HG03066 (cell line): ENCODE measurements at regions not wholly inside any gene's neighbourhood (a gene's known extent, or its start where the extent isn't known, plus 50 kb on each side); places are given as distances from the start of the nearest gene placed in this dataset.
"Not testable (repeated sequence)": the region's sequence is repeated elsewhere in the genome, so short reads cannot be mapped to it uniquely, and the experiment has no call there.

Source experiments
- ATAC-seq: cut with Tn5 transposase; IDR thresholded peaks from one replicate; pipeline ENCODE4 v1.9.1; 2021; ENCODE audit warnings: low read depth; ENCODE audit not compliant: unreplicated experiment

DNA sequence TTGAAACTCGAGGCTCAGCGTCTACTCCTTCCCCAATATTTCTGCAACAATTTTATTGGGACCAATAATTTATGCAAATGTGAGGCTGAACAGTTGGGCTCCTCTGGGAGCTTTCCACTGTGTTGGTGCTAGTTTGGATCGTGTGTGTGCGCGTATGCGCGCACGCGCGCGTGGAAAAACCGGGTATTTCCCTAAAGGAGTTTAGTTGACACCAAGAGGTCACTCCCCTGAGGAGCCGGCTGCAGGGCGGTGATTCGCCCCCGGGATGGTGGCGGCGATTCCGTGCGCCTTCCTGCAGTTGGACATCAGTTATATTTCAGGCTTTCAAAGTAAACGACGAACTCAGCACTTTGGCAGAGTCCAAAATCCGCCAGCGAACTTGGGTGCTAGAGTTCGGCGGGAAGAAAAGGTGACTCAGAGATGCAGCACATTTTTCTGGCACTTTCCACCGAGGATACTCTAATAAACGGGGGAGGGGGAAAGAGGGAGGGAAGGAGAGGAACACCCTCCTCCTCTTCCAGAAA is 186.5 kb upstream of the FANCL start:
- no peak for ATAC-seq

DNA sequence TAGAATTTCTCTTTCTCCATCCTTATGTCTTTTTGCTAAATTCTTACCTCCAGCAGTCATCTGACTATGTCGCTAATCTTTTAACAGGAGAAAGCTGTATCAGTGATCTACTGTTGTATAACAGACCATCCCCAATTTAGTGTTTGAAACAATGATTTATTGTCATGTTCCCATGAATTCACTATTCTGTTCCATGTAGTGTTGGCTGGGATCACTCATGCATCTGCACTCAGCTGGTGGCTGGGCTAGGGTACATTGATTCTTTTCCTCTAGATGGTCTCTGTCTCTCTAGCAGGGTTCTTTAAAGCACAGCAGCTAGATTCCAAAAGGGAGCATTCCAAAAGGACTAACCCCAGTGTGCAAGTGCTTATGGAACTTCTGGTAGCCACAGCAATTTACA is 184.2 kb upstream of the FANCL start:
- ATAC-seq: no peak

DNA sequence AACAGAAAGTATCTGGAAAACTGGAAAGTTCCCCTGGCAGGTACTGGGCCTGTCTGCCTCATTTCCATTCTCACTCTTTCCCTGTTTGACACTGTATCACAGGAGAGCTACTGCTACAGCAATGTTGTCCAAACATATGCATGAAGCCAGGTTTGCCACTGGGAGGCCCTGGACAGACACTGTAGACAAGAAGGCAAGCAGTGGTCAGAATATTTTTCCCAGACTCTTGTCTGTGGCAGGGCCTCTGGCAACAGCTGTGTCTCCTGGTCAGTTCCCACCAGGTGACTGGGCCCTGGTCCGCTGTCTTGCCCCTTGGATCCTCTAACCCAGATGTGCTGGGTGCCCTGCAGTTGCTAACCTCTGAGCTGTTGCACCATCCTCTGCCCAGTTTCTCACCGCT is 178.9 kb upstream of the FANCL start:
- no peak for ATAC-seq

DNA sequence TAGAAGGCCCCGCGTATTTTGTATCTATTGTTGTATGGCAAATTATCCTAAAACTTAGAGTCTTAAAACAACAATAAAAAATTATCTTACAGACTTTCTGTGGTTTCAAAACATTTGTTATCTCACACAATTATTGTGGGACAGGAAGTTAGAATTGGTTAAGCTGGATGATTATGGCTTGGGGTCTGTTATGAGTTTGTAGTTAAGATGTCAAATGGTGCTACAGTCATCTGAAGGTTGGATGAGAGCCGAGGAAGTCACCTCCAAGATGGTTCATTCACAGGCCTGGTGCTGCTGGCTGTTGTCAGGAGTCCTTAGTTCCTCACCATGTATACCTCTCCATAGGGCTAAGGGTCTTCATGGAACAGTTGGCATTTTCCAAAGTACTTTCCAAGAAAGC is 175.6 kb upstream of the FANCL start:
- ATAC-seq: no peak

DNA sequence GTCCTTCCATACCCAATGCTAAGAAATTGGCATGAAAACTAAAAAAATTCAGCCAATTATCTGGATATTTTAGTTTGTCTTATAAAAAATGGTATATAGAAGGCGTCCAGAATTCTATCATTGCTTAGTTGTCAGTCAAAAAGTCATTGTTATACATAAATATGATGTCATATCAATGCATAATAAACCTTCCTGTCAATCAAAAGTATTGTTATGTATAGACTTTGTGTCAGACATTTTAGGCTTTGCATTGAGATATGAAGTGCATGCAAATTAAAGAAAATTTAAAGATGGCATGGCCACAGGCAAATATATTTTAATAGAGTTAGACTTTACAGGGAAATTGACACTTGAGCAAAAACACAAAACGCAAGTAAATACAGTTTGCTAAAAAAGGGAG is 173.4 kb upstream of the FANCL start:
- ATAC-seq: no peak

DNA sequence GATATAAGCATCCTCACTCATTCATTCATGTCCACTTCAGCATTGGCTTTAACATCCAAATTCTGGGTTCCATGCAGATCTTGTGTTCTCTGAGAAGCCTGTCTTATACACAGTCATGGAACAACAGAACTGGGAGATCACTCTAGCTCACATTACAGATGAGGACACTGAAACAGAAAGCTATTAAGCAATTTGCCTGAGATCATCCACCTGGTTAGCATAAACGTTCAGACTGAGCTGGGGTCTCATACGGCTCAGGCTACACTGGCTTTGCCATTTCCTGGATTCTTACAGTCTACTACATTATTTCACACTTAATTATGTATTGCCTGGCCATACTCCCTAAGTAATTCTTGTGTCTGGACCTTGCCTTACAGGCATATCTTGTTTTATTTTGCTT is 169.4 kb upstream of the FANCL start:
- ATAC-seq: no peak

DNA sequence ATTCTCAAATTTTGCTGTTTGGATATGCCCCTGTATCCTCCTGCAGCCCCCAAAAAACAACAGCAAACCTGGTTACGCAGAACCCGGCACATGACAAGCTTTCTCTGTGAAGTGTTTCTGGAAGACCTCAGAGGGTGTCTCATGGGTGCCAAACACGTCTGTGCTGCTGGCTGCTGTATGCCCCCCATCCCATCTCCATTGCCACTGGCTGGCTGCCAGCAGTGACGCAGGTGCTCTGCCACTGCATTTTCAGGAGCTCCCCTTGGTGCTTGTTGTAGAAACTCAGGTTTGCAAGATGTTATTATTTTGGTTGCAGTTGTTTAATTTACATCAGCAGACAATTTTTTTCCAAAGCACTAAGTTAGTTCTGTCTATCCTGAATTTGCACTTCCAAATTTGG is 166.4 kb upstream of the FANCL start:
- ATAC-seq: no peak

DNA sequence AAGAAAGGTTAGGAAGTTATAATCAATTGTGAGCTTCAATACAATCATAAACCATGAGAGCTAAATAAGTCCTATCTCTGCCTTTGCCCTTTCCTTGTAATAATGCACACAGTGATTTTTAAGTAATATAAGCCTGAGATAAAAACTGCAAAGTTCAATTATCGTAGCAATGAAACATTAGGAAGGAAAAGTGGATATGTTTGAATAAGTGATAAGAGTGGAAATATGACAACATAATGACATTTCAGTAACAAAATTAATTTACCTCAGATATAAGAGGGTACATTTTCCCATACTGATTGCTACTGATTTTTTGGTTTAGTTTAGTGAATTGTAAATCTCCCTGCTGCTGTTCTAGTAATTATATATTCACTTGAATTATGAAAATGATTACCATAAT is 164.2 kb upstream of the FANCL start:
- ATAC-seq: no peak

DNA sequence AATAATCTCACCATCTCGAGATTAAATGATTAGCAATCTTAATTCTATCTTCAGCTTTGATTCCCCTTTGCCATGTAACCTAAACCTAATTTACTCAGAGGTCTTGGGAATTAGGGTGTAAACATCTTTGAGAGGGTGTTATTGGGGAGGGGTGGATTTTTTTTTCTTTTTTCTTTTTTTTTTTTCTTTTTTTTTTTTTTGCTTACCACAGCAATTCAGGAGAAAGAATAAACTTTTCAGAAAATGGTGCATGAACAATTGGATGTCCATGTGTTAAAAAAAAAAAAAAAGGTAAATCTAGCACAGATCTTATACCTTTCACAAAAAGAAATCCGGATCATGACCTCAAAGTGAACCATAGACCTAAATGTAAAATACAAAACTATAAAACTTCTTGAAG is 160.8 kb upstream of the FANCL start:
- no peak for ATAC-seq

DNA sequence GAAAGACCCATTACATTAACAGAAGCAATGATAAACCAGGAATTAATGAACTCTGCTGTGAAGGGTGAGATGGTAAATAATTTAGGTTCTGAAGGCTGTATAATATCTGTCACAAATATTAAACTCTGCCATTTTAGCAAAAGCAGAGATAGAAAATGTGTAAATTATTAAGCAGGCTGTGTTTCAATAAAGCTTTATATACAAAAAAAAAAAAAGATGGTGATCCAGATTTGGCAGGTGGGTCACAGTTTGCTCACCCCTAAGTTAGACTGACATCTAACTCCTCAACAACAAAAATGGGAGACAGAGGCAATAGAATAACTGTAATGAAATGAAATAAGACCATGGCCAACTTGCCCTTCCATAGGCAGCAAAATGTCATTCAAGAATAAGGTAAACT is 157.3 kb upstream of the FANCL start:
- ATAC-seq: no peak

DNA sequence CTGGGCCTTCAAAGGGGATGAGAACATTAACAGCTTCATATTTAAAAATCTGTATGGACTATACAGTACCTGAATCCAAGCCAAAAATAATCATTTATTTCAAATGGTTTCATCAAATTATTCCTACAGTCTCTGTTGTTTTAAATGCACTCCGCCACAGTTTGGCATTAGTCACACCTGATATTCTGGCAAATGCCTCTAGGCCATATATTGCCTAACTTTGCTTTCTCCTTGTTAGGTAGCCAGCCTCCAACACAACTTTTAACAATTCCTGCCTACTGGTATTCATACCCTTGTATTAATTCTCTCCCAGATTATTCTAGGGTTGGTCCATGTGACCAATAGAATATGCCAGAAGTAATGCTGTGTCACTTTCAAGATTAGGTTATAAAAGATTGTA is 146.6 kb upstream of the FANCL start:
- no peak for ATAC-seq

DNA sequence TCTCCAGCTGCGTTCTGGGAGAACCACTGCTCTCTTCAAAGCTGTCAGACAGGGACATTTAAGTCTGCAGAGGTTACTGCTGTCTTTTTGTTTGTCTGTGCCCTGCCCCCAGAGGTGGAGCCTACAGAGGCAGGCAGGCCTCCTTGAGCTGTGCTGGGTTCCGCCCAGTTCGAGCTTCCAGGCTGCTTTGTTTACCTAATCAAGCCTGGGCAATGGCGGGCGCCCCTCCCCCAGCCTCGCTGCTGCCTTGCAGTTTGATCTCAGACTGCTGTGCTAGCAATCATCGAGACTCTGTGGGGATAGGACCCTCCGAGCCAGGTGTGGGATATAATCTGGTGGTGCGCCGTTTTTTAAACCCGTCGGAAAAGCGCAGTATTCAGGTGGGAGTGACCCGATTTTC is 145.8 kb upstream of the FANCL start:
- ATAC-seq: not testable (repeated sequence)

DNA sequence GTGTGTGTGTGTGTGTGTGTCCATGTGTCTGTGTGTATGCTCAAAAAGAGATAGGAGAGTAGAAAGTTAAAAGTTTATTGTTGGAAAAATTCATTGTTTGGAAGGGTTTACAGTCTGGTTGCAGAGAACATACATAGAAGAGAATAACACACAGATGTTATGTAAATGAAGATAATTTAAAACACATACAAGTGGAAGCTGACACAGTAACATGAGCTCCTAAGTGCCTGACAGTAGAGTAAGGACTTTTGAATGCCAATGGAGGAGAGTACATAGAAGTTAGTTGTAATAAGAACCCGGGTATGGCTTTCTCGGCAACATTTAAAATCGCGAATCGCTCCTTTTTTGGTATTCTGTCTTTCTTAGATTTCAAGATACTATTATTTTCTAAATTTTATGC is 137.0 kb upstream of the FANCL start:
- ATAC-seq: no peak

DNA sequence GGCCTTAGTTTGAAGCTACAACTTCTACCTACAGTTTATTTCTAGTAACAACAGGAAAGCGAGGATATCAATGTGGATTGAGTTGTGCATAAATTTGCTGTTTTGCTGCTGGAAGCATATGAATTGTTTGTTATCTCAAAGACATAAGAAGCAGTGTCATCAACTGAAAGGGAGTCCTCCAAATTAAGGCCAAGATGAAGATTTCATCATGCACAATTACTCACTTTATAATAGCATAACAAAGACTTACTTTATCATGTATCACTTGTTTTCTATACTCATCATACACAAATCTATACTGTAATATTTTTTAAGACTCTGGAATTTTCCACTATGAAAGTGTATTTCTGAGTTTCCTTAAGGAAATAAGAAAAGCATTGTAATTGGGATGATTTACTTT is 136.1 kb upstream of the FANCL start:
- no peak for ATAC-seq

DNA sequence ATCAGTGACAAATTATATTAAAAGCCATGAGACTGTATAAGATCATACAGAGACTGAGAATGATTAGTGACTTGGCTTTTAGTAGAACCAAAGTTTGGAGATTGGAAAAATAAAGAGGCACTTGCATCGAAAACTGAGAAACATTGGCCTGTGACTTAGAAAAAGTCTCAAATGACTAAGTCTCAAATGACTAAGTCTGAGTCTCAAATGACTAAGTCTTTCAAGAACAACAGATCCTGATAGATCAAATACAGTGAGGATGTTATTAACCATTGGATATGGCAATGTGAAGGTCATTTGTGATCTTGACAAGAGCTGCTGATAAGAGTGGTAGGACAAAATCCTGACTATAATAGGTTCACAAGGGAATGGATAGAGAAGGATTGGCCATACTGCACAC is 135.5 kb upstream of the FANCL start:
- no peak for ATAC-seq

DNA sequence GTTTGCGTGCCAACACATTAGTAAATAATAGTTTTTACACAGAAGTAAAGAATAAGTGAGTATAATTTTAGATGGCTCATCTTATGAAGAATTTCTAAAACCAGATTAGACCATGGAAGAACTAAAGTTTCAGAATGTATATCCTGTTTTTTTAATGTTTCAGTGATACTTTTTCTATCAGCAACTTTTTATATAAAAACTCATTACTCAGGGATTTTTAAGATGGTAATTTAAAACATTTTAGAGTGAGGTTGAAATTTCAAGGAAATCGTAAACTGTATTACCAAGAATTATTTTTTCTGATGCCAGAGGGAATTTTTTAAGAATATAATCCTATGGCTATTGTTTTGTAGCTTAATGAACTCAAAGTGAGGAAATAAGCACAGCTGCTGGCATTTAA is 128.5 kb upstream of the FANCL start:
- no peak for ATAC-seq

DNA sequence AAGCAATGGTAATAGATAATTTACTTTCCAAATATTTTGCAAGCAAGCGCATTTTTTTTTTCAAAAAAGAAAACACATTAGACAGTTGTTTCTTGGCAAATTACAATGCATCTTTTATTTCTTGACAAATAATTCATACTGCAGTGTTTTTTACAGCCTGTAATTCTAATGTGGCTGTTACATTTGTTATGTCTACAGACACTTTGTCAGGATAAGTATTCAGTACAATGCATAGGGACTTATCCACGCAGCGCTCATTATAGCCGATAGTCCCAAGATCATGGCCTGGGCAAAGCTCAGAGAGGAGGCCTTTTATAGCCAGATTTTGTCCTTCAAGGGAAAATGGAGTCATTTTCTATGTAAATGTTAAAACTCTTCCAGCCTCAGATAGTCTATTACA is 123.0 kb upstream of the FANCL start:
- ATAC-seq: no peak

DNA sequence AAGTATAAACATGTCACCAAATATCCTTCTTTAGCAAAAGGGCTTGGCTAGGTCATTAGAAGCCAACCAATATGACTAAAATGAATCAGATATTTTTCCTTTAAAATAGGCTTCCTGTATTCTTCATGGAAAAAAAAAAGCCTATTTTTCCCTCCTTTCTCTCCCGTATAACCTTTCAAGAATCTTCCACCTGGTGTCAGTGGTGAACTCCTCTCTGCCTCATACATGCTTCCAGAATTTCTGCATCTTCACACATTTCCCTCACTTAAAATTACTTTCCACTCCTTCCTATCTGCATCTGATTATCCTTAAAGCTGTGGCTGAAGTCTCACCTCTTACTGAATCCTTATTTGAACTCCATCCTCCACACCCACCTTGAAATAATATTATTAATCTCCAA is 116.9 kb upstream of the FANCL start:
- ATAC-seq: no peak

DNA sequence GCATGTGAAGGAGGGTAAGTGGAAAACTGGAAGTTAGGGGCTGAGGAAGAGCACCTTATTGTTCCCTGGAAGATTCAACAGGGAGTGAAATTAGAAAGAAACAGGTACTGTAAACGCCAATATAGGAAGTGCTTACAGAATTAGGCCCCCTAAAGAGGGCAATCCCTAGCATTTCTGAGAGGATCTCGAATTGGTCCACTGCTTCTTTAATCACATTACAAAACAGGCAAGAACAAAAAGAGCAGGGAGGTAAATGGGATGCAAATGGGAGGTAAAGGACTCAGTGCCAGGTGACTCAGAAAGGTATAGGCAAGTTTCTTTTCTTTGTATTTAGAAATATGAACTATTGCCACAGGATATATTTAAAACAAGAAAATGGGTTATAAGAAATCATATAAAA is 116.4 kb upstream of the FANCL start:
- no peak for ATAC-seq

DNA sequence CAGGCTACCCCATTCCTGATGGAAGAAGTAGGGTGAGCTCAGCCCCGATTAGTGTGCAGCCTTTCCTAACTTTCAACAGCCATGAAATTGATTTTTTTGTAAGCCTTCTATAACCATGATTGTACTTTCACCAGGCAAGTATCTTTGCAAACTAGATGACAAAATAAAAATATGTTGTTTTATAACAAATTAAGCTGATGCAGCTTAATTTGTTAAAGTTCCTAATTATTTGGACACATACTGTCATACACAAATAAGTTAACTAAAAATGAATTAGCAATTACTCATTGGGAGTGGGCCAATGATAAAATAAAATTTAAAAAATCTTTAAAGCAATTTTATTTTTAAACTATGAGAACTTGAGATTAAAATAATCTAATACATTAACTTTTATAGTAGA is 113.1 kb upstream of the FANCL start:
- ATAC-seq: no peak

DNA sequence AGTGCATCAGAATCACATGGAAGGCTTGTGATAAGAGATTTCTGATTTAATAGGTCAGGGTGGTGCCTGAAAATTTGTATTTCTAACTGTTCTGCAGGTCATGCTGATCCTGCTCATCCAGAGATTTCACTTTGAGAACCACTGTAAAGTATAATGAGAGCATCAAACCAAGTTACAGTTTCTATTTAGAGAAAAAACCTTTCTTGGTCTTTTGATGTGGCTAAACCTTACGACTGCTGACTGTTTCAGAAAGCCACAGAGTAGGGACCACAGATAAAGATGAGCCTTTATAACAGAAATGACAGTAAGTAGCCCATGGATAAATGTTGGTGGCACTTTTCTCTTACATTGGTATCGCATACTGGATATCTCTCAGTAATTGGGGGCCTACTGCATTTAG is 109.4 kb upstream of the FANCL start:
- peak; percentile 61 for ATAC-seq

DNA sequence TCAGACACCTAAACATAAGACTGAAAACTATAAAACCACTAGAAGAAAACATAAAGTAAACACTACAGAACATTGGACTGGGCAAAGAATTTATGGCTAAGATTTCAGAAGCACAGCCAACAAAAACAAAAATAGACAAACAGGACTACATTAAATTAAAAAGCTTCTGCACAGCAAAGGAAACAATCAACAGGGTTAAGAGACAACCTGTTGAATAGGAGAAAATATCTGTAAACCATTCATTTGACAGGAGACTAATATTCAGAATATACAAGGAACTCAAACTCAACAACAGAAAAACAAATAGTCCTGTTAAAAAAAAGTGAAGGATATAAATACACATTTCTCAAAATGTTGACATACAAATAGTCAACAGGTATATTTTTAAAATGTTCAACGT is 106.7 kb upstream of the FANCL start:
- ATAC-seq: no peak

DNA sequence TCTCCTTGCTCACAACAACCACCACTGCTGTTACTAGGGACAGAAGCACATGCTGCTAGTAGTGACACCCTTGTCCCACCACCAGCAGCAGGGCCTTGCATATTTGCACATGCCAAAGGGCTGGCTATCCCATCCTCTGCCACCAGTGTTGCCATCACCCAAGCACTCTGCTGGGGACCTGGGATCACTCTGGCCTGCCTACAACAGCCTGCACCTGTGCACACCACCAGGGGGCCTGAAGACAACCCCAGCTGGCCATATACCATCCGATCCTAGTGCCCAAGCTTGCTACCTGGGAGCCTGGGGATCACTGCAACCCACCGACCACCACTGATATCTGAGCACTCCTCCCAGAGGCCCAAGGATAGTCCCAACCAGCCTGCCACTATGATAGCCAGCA is 99.9 kb upstream of the FANCL start:
- no peak for ATAC-seq
